ENCODE measurements at regions not wholly inside any gene's neighbourhood (a gene's known extent, or its start where the extent isn't known, plus 50 kb on each side); places are given as distances from the start of the nearest gene placed in this dataset.
"Not testable (repeated sequence)": the region's sequence is repeated elsewhere in the genome, so short reads cannot be mapped to it uniquely, and the experiment has no call there.

DNA sequence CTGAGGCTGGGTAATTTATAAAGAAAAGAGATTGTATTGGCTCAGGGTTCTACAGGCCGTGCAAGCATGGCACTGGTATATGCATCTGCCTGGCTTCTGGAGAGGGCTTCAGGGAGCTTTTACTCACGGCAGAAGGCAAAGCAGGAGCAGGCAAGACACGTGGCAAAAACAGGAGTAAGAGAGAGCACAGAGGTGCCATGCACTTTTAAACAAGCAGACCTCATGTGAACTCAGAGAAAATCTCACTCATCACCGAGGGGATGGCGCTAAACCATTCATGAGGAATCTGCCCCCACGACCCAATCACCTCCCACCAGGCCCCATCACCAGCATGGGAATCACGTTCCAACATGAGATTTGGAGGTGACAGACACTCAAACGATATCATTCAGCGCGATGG is 400.7 kb upstream of the RUNX1 start:
- DNase-seq, result no peak

GRCh38 chr21:35448876-35449599 is 399.9 kb upstream of the RUNX1 start:
- DNase-seq, result no peak

GRCh38 chr21:35444391-35444790 is 395.3 kb upstream of the RUNX1 start:
- no peak for DNase-seq

DNA sequence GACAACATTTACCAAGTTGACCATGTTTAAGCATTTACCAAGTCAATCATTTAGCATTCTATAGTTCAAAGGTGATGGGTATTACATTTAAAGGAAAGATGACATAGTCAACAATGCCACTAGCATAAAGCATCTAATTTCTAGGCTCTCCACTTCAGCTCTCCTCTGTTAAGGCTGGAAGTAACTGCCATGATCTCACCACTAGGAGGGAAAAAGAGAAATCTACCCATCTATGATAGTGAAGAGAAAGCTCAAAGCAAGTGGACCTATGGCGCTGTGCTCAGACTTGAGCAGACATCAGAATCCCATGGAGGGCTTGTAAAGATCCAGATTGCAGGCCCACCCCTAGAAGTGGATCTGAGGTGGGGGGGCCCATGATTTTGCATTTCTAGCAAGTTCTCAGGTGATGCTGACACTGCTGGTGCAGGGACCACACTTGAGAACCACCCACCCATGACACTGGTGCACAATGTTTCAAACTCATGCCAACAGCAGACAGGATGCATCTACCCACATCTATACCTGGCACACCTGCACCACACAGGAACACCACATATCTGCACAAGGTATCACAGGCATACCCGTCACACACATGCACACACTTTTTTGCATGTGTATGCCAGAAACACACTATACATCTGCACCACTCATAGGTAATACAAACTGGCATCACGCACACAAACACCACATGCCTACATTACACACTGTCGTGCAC is 392.9 kb upstream of the RUNX1 start:
- DNase-seq, result no peak

DNA sequence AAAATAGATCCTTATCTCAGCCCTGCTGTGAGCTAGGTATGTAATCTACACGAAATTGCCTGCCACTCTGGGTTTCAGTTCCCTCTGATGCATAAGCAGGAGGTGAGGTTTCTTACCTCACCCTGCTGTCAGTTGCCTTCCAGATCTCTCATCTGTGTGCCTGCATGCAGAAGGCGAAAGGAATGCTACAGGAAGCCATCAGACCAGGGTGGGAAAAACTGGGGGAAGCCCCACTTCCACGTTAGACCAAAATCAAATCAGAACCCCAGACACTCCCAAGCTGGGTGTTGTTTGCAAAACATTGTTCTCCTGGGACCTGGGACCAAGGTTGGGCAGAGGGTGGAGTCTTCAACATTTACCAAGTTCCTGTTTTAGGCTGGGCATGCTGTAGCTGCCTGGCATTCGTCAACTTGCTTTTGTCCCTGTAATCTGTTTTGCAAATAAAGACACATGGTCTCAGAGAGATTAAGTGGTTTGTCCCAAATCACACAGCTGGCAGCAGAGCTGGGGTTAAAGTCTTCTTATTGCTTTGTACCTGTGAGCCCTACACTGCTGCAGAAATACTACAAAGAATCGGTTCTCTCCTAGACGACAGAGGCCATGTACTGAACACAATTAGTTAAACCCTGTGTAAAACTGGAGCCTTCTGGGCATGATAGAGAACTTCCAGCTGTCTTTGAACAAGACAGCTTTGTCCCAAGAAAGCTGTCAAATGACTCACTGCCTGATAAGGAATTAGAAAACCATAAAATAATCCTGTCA is 389.7 kb upstream of the RUNX1 start:
- peak; percentile 14 for DNase-seq

- no peak for DNase-seq
Measured at GRCh38 chr21:35437941-35438340, 388.8 kb upstream of the RUNX1 start.

GRCh38 chr21:35436899-35437298 is 387.8 kb upstream of the RUNX1 start:
- DNase-seq, result no peak

- not testable (repeated sequence) for DNase-seq
Measured at GRCh38 chr21:35432601-35433000, 383.5 kb upstream of the RUNX1 start.

- DNase-seq, result no peak
Measured at GRCh38 chr21:35430260-35430659, 381.2 kb upstream of the RUNX1 start.

- no peak for DNase-seq
Measured at GRCh38 chr21:35428937-35429336, 379.8 kb upstream of the RUNX1 start.

DNA sequence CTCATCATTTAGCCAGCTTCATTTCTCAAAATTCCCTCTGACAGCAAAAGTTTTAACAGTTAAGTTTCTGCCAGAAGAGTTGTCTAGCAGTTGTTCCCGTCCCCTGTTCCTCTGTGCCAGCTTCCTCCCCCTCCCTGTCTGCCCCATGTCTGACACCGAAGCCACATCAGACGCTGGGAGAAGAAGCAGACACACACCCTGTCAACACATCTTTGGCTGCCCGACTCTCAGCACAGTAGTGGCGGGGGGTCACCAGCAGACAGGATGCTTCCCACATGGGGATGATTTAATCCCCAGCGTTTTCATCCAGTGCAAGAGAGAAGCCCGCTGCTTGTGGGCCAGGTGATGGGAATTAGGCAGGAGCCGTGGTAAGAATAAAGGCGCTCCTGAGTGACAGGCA is 379.4 kb upstream of the RUNX1 start:
- DNase-seq, result no peak

GRCh38 chr21:35428001-35428320 is 378.9 kb upstream of the RUNX1 start:
- DNase-seq, result no peak

DNA sequence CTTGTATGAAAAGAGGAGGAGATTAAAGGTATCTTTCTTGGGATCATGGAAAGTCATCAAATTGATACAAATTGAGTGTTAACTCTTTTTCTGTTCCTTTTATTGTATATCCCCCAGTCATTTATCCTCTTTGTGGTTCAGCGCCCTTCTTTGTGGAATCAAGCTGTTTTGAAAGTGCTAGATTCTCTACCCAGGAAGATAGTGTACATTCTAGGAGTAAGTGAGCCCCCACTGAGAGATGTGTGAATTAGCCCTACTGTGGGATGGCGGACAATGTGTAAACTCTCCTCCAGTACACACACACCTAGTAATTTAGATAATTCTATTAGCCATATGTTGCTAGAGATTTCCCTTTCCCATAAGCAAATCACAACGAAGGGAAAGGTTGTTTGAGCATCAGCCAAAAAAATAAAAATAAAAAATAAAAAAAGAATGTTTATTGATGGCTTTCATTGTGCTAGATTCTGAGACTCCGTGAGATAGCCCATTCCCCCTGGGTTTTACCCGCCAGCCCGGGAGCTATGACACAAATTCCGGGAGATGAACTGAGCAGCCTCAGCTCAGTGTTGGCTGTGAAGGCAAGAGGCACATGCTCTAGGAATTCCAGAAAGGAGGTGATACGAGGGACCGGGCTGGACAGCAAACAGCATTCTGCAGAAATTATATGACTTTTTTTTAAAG is 378.4 kb upstream of the RUNX1 start:
- DNase-seq, result no peak

- no peak for DNase-seq
Measured at GRCh38 chr21:35426897-35427296, 377.8 kb upstream of the RUNX1 start.

GRCh38 chr21:35426469-35426868 is 377.4 kb upstream of the RUNX1 start:
- DNase-seq, result no peak

GRCh38 chr21:35424122-35424521 is 375.0 kb upstream of the RUNX1 start:
- no peak for DNase-seq

GRCh38 chr21:35423709-35424108 is 374.6 kb upstream of the RUNX1 start:
- no peak for DNase-seq

- DNase-seq, result no peak
Measured at GRCh38 chr21:35422011-35422410, 372.9 kb upstream of the RUNX1 start.

DNA sequence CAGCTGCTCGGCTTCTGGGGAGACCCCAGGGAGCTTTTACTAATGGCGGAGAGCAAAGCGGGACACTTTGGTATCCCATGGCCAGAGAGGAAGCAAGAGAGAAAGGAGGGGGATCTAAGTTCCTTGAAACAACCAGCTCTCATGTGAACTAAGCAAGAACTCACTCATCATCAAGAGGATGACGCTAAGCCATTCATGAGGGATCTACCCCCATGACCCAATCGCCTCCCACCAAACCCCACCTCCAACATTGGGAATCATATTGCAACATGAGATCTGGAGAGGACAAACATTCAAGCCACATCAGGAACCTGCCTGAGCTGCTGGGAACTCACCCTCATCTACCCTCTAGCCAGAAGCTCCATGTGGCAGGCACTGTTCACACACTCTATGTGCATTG is 372.1 kb upstream of the RUNX1 start:
- DNase-seq, result no peak

- DNase-seq, result no peak
Measured at GRCh38 chr21:35420656-35421055, 371.6 kb upstream of the RUNX1 start.

DNA sequence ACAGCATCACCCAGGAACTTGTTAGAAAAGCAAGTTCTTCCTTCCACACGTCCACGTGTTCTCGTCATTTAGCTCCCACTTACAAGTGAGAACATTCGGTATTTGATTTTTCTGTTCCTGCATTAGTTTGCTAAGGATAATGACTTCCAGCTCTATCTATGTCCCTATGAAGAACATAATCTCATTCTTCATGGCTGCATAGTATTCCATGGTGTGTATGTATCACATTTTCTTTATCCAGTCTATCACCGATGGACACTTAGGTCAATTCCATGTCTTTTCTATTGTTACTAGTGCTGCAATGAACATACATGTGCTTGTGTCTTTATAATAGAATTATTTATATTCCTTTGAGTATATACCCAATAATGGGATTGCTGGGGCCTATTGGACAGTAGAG is 368.7 kb upstream of the RUNX1 start:
- no peak for DNase-seq

DNA sequence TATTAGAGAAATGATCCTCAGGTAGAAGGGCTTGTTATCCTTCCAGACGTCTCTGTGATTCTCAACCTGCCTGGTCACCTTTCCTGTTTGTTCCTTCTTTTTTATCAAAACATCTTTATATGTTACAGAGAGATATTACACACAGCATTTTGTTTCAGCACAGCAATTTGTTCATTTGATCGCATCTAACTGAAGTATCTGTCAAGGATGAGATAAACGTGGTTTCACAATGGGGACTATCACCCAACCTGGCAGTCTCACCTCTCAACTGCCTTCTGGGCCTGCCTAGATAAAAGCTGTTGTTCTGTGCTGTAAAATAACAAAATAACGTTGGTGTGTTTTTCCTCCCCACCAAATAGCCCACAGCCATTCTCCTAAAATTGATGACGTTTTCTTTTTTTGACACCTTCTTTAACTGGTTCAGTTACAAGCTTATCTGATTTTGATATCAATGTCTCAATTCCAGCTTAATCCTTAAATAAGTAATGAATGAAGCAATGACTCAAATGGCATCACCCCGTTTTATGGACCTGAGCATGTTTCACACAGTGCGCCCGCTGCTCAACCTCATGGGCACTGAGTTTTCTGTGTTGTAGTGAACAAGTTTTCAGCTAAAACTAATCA is 367.9 kb upstream of the RUNX1 start:
- DNase-seq, result no peak

- DNase-seq, result no peak
Measured at GRCh38 chr21:35414507-35415139, 365.5 kb upstream of the RUNX1 start.
